H4 (cell line): ENCODE measurements at regions not wholly inside any gene's neighbourhood (a gene's known extent, or its start where the extent isn't known, plus 50 kb on each side); places are given as distances from the start of the nearest gene placed in this dataset.

Source experiments
- DNase-seq: peaks from one replicate; pipeline ENCODE4 v3.0.0-alpha.2; 2015; ENCODE audit warnings: low spot score

DNA sequence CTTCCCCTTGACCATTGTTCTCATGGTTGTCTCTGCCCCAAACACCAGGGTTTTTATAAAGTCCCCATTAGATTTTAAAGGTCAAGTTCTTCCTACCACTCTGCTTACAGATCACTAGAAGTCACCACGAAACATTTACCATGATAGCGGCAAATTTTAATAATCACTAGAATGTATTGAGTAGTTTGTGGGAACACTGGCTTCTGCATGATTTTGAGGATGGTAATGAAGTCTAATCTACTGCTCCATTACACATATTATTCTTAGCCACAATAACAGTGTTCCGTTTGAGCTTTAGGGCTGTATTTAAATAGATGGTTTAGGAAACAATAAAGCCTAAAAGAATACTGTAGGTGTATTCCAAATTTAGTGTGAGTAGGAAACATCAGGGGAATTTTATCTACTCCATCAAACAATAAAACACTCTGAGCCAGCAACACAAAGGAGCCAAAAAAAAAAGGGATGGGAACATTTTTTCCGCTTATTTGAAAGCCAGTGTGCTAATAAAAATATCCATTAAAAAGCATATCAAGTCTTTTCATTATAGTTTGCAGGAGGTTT, 49.7 kb downstream of the KLF12 start:
- DNase-seq, result no peak

DNA sequence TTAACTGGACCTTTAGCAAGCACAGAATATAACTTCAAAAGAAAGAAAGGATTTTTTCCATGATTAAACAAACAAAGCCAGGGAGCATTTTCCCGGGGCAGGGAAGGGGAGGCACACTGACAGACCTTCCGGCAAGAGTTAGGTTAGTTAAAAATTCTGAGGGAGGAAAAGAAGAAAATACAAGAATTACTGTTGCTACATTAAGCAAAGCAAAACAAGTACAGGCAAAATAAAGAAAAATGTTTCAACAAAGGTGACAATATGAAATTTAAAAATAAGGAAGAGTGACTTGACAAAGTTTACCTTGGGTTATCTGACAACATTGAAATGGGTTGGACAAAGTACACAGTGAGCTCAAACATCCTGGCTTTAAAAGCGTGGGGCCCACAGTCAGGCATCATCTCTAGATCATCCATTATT, 51.5 kb downstream of the KLF12 start:
- DNase-seq, result no peak

DNA sequence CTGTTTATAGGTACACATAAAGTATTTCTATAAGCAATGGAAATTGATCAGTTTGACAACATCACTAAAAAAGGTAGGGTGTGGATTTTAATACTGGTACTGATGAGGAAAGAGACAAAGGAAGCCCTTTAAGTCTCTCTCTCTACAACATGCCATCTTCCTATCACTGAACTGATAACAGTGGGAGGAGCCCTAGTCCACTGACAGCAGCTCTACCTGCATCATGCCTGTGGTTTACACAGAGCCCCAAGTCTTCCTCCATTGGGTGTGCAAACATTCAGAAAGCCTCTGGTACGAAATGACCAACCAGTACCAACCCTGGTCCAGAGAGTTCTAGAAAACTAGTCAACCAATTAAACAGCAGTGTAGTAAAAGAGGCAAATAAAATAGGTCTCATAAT, 53.4 kb downstream of the KLF12 start:
- DNase-seq, result no peak

DNA sequence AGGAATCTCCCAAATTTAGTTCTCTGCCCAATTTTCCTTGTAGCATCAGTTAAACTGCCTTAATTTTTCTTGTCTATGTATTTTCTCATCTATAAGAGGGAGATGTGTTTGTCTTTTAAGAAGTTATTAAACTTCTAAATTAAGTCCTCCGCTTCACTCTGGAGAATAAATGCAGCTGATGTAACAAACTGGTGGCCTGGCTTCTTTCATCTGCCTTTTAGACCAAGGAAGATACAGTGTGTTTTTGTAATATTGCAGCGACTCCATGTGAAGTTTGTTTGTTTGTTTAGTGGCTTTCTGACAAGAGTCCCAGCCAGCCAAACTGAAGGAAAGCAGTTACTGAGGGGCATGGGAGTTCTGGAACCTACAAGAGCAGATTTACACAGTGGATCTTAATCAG, 56.4 kb downstream of the KLF12 start:
- DNase-seq, result peak; percentile 6

DNA sequence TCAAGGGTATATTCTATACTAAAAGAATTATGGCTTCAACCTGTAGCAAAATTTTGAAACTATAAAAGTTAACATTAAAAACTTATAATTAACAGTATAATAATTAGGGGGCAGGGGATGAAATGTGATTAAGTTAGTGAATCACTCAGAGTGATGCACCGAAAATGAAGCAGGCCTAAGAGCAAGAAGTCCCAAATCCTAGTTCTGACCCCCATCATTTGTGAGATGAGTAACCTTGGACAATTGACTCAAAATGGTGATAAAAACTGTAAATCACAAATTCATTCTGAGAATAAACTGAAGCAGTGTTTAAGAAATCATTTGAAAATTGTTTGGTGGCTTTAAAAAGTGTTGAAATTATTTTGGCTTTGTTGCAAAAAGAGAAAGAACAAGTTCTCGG, 56.8 kb downstream of the KLF12 start:
- no peak for DNase-seq

DNA sequence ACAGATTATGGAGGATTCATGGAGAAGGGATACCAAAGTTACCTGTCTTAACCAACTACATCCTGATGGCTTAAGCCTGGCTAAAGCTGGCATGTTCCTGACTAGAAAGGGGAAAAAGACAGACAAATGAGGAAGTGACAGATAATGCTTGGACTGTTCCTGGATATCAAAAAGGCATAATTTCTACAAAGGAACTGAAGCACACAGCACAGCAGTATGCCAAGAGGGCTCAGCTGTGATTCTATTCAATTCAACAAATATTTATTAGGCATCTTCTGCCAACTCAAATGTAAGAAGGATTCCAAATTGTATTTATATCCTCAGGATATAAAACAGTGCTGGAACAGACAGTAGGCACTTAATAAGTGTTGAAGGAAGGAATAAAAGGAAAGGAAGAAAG, 59.5 kb downstream of the KLF12 start:
- DNase-seq, result no peak

DNA sequence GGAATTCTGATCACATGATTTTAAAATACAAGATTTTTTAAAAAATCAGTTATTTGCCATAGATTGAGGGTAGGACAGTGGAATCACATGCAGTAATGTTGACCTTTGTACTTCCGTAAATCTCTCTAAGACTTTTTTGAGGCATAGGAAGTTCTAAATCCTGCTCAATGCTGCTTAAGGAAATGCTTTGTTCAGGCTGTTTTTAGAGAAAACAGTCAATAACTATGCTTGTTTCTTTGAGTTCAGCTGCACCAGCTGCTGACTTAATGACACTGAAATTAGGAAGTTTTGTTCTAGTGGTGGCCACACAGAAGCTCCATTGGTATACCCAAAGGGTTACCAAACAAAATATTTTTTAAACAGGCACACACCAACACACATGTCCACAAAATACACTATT, 60.9 kb downstream of the KLF12 start:
- DNase-seq, result no peak

DNA sequence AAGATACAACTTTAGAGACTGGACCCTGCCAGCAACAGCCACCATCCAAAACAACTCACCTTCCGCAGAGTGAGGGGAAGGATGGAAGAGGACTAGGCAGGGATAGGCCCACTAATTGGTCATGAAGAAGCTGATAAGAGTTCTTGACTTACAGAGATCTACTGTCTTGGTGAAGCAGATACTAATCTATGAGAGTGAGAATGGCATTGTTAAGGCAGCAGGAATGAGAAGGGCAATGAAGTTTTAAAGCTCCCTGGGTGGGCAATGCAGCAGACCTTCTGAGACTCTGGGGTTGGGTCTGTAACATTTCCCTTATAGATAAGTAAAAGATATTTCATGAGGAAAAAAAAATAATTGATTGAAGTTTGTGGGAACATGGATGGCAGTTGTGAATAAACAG, 63.7 kb downstream of the KLF12 start:
- DNase-seq, result no peak

DNA sequence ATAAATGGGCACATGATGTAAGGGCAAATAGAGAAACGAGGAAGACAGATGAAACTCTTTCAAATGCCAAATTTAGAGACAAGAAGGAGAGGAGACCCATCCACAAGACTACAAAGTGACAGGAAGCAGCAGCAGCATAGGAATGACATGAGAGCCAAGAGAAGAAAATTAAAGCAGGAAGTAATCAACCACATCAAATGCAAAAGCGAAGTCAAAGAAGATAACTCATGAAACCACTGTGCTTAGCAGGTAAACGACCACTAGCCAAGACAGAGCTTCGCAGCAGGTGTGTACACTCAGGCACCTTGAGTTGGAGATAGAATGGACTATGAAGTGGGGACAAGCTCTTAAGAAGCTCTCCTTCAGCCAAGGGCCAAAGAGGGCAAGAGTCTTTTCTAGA, 64.1 kb downstream of the KLF12 start:
- DNase-seq, result no peak

DNA sequence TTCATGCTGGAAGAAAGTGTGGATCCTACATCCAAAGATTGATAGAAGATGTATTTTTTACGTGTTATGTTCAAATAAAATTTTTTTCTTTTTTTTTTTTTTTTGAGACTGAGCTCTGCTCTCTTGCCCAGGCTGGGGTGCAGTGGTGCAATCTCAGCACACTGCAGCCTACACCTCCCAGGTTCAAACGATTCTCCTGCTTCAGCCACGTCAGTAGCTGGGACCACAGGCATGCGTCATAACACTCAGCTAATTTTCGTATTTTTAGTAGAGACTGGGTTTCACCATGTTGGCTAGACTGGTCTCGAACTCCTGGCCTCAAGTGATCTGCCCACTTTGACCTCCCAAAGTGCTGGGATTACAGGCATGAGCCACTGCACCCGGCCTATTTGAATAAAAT, 65.7 kb downstream of the KLF12 start:
- DNase-seq, result no peak

DNA sequence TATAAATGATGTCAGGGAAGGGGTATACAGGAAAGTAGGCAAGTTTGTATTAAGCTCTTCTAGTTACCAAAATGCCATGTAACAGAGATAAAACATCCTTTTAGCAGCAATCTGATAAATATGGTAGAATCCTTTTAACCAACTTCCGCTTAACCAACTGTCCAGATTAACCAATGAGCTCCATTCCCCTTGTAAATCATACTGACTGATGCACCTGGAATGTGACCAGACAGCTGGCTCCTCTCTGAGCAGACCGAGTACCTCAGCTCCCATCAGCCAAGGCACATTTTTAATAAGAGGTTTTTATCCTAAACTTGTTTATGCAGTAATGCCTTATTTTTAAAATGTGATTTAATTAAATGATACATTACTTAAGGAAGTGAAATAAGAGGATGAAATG, 66.4 kb downstream of the KLF12 start:
- DNase-seq, result no peak

DNA sequence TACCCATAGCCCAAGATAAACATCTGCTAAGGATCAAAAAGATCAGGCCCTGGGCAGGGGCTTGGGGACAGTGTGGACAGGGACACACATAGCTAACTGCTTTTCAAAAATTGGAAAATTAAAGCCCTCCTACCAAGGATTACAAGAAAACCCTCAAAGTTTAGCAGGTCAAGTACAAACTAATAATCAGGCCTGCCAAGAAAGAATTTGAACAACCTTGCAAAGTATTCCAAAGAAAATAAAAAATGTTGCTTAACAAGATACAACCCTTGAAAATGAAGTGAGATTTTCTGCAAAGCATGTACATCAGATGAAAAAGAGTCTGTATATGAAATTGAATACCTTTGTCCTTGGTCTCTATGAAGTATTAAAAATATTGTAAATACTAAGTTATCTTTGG, 67.3 kb downstream of the KLF12 start:
- no peak for DNase-seq

DNA sequence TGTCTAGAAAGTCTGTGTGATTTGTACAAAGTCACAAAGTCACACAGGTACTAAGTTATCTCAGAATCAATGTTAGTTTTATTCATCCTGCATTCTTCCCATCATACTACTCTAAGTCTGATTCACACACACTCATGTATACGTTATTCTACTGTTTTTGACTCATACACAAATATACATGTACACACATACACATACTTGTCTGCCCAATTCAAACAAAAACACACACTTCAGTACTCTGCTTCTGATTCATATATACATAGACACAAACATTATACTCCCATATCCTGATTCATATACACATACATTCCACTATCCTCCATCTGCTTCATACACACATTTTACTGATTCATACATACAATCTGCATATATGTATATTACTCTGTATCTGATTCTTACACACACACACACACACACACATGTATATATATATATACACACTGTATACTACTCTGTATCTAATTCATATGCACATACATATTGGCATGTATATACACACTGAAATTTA, 69.3 kb downstream of the KLF12 start:
- DNase-seq, result no peak

DNA sequence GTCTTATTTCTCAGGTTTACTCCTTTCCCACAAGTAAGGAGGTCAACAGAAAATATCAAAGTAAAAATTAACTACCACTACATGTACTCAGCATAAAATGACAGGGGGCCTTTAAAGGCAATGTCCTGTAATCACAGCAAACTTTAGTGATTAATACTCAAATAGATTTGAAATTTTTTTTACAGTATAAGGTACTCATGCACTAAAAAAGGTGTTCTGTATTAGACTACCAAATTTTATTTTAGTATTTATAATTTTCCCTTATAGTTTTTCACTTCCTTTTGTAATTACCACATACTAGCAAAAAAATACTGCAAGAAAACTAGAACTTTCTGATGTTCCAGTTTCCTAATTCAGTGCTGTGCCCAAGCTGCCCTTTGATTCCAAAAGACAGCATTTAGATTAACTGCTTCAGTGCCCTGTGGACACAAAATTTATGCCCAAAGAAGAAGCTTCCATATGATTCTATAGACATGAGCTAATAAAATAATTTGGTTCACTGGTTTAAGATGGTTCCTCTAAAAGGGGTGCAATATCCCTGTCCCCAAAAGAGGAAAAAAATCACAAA, 70.6 kb downstream of the KLF12 start:
- no peak for DNase-seq

DNA sequence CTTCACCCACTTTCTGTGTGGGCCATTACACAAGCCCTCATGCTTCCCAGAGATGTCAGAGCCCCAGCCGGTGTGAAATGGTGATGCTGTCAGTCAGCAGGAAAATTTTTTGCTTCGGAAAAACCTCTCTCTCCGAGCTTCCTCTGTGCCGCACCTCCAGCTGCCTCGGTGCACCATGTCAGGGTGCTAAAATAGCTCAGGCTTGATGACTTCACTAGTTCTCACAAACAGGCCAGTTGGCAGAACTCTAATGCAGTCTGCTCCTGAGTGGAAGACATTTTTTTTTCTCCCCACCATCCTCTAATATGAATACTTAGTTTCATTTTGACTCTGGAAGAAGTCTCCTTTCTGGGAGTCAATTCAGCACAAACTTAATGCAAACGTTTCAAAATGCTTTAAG, 71.3 kb downstream of the KLF12 start:
- no peak for DNase-seq

DNA sequence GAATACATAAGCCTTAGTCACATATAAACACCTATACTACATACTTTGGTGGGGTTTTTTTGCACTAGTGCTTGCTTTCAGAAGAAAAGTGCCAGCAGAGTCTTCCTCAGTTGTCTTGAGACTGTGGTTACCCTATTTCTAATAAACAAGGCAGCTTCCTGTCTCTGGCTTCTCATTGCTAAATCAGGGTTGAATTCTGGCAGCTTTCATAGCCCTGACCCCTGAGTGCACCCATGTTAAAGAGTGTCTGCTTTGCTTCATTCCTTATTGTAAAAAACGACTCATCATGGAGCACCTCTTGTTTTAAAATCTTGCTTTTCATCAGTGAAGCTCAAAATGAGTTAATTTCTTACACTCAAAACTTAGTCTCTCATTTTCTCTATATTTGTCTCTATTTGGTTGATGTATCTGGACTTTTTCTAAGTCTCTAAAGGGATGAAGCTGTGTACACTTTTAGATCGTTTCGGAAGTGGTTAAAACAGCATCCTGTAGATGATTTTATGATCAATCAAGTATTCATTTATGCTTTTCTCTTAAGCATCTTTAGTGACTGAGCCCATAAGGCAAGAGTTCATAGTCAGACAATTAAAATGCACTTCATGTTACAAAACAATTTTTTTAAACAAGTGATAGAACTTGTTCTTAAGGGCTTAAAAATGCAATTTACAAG, 72.1 kb downstream of the KLF12 start:
- DNase-seq, result no peak

DNA sequence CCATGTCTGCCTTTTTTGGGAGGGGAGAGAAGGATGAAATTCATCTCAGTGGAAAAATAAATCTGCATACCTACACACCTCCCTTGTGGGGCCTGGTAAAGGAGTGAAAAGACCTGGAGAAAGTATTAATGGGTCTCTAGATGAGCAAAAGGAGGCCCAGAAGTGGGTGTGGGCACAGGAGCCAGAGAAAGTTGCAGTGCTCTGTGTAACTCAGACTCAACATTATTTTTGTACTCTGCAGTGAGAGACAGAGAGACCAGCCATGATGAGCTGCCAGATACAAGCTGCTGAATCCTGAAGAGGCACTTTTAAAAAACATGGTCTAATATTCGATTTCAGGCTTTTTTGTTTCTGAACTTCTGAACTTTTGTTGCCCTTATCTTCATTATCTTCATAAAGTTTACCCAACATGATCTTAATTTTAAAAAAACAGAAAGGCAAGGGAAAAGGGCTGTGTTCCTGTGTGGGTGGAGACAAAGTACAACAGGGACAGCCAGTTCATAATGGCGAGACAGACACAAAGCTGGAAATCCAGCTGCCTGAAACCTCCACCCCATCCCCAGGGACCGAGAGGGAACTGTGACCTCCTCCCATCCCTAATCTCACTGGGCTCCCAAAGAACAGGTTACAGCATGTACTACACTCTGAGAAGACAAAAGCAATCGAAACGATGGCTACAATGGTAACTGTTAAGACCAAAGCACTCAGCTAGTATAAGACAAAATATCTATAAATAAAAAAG, 77.2 kb downstream of the KLF12 start:
- DNase-seq, result no peak

DNA sequence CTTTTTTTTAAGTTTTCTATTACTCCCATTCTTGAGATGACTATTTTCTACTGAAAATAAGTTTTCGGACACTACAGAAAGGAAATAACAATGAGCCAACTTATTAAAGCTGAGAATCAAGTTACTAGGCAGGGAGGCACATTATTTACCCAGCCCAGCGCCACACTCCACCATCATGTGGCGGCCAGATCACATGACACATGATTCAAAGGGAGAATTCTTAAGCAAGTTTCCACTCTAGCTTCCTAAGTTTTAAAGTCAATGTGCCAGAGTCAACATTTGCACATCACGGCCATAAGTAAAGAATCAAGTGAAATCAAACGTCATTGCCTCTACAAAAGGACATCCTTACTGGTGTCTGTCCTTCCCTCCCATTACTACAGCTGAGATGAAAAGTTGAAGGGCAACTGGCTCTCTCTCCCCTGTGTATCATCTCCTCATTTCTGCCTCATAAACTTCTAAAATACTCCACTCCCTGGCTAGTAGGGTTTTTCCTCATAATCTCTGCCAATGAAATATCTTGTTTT, 81.7 kb downstream of the KLF12 start:
- no peak for DNase-seq

DNA sequence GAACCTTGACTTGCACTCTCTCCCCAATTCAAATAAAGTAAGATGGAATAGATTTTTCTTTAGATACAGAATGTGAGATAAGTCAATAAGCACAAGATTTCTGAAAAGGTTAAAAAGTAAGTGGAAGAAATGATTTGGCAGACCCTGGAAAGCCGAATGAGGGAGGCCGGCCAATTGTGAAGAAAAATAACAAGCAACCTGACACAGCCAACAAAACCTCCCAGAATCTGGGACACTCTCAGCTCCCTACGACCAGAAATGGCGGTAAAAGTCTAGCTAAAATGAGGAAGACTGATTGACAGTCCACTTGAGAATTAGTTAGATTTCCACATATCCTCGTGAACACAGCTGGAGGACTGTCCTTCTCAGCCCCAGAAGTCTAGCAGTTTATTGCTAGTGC, 85.4 kb downstream of the KLF12 start:
- DNase-seq, result no peak

DNA sequence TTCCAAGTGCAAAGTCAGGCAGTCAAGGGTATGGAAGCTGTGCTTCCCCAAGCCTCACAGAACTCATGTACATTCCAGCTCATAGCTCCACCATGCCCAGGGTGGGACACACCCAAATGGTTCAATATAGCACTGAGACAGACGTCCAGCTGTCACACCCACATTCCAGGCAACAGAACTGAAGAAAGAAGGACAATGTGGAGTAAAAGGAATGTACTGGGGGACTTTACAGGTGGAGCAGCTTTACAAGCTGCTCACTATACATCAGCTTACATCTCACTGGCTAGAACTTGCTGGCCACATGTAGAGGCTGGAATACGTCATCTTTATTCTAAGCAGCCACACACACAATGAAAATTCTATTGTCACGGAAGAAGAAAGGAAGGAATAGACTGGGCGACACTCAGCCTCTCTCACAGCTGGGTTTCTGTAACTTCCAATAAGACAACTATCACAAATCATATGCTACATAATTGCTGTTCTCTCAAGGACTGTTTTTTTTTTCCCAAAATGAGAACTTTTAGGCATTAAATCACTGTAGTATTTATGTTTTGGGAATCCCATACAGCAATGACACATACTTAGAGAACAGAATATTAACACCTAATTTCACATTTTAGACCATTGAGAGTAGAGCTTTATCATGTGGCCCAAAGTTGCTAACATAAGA, 86.1 kb downstream of the KLF12 start:
- no peak for DNase-seq

DNA sequence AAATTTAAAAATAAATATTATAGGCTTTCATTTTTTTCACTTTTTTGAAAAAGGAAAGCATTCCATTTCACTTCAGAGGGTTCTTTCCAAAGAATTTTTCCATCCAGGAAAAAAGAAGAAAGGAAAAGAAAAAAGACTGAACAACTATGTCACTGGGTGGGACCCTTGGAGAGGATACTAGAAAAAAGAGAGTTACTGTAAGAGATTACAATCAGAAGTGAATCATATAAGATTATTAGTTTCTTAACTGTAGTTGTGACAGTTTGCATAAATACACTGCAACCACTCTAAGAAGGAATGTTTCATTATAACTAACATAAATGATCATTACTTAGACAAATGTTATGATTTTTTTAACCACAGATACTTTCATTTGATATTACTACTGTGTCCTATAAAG, 87.8 kb downstream of the KLF12 start:
- no peak for DNase-seq

DNA sequence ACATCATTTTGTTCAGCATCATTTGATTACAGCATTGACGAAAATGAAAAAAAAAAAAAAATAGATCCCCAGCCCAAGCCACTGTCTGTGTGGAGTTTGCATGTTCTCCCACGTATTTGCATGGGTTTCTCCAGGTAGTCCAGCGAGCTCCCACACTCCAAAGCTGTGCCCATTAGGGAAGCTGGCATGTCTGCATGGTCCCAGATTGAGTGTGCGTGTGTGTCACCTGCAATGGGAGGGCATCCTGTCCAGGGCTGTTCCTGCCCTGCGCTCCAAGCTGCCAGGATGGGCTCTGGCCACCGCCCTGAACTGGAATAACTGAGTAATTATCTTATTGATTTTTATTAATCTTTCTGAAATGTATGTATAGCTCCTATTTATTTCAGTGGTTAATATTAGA, 88.6 kb downstream of the KLF12 start:
- no peak for DNase-seq
